Skeletal muscle tissue (tissue), 3 donors: ENCODE measurements at regions not wholly inside any gene's neighbourhood (a gene's known extent, or its start where the extent isn't known, plus 50 kb on each side); places are given as distances from the start of the nearest gene placed in this dataset.

Experiments
- H3K27ac ChIP-seq: one replicate; pipeline ENCODE4 v1.7.0; 2013; ENCODE audit warnings: mild to moderate bottlenecking, low read depth, low read length, inconsistent platforms
- H3K27me3 ChIP-seq, 3 donors: one replicate each; pipeline ENCODE4 v1.7.0; 2013; ENCODE audit warnings: low read length in 3 of 3; ENCODE audit not compliant: control insufficient read depth in 3 of 3, insufficient read depth in 3 of 3
- H3K36me3 ChIP-seq, 3 donors: one replicate each; pipeline ENCODE4 v1.7.0; 2013; ENCODE audit warnings: low read length in 3 of 3; ENCODE audit not compliant: control insufficient read depth in 3 of 3, insufficient read depth in 3 of 3
- H3K4me1 ChIP-seq, 3 donors: one replicate each; pipeline ENCODE4 v1.7.0; 2013; ENCODE audit warnings: low read length in 3 of 3, mild to moderate bottlenecking in 3 of 3; ENCODE audit not compliant: control insufficient read depth in 3 of 3, insufficient read depth in 3 of 3
- H3K4me3 ChIP-seq, 3 donors: one replicate each; pipeline ENCODE4 v1.7.0; 2013; ENCODE audit warnings: low read length in 3 of 3
- H3K9ac ChIP-seq, 3 donors: one replicate each; pipeline ENCODE4 v1.7.0; 2013; ENCODE audit warnings: low read length in 3 of 3, mild to moderate bottlenecking in 3 of 3, moderate library complexity in 2 of 3, low read depth in 1 of 3
- H3K9me3 ChIP-seq, 3 donors: one replicate each; pipeline ENCODE4 v1.7.0; 2013; ENCODE audit warnings: low read length in 3 of 3; ENCODE audit not compliant: control insufficient read depth in 3 of 3
- donor health status: Osteomylitis.

DNA sequence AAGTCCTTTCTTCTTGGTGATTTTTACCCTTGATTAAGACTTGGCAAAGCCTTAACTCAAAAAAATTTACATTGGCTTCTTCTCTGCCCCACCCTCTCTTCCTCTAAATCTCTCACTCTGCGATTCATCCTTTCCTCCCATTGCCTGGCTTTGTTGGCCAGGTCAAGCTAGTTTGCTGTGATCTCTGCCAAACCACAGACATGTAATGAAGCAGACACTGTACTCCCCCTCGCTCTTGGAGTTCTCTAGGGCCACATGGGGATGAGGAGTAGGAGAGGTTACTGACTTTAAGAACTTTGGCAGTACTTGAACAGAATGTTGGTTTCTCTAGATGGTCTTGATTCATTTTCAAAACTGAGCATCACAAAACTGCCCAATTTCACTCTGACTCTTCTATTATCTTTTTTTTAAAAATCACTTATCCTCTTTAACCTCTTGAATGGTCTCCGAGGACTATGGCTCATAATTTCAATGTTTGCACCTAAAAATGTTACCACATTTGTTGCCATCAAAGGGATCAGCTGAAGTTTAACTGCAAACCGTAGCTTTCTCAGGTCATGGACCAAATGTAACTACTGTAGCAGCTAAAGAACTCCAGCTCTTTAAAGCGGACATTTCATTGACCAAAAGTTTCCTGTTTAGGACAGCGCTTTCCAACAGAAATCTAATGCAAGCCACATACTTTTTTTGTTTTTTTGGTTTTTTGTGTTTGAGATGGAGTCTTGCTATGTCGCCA, 62.7 kb upstream of the IPO9 start:
- H3K27ac ChIP-seq, result peak overlapping the region; percentile 12
- H3K9ac ChIP-seq, result no peak overlapping the region
- H3K36me3 ChIP-seq, result no peaks in the 10 kb centered on the region
- no peak overlapping the region for H3K4me3 ChIP-seq
- H3K9me3 ChIP-seq, result peaks cover 0 to under 1% (median 0%) of the 10 kb centered on the region in 3 donors
- H3K4me1 ChIP-seq, result peaks cover 0 to 17% (median 7%) of the 10 kb centered on the region in 3 donors
- H3K27me3 ChIP-seq, result no peaks in the 10 kb centered on the region

DNA sequence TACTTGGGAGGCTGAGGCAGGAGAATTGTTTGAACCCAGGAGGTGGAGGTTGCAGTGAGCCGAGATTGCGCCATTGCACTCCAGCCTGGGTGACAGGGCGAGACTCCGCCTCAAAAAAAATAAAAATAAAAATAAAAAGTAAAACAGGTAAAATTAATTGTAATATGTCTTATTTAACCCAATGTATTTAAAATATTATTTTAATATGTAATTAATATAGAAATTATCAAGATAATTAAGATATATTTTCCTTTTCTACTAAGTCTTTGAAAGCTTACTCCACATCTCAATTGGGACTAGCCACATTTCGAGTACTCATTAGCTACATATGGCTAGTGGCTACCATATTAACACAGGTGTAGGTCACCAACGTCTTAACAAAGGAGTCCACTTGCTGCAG, 61.6 kb upstream of the IPO9 start:
- Histone ChIP-seq H3K27ac (no peak overlapping the region), H3K4me3 (no peak overlapping the region), H3K4me1 (peaks cover 0 to 17% (median 7%) of the 10 kb centered on the region in 3 donors), H3K9me3 (peaks cover 0 to 3% (median 0%) of the 10 kb centered on the region in 3 donors), H3K27me3 (no peaks in the 10 kb centered on the region), H3K36me3 (no peaks in the 10 kb centered on the region), H3K9ac (no peak overlapping the region)

DNA sequence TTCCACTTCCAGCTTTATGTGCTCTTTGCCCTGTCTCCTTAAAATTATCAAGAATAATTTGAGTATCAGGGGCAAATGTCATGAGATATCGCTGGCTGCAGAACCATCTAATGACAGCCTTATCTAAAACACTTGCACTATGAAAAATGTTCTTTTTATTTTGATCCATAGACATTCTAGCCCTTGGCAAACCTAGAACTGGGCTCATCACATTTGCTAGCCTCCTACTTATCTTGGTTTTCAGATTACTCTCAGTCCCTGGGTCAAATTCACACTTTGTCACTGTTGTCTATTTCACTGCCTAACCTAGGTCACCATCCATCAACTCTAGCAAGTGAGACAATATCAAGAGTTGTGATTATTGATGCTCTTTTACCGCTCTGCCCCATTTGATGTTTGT, 59.9 kb upstream of the IPO9 start:
- Histone ChIP-seq H3K27me3 (no peaks in the 10 kb centered on the region), H3K9ac (no peak overlapping the region), H3K9me3 (peaks cover 0 to 3% (median 0%) of the 10 kb centered on the region in 3 donors), H3K4me1 (peaks cover 0 to 14% (median 7%) of the 10 kb centered on the region in 3 donors), H3K4me3 (no peak overlapping the region), H3K36me3 (no peaks in the 10 kb centered on the region), H3K27ac (no peak overlapping the region)

- no peak overlapping the region for H3K9ac ChIP-seq
- H3K27ac ChIP-seq, result no peak overlapping the region
- H3K36me3 ChIP-seq, result no peaks in the 10 kb centered on the region
- H3K4me3 ChIP-seq, result no peak overlapping the region
- H3K9me3 ChIP-seq, result peaks cover 0 to 3% (median 0%) of the 10 kb centered on the region in 3 donors
- peaks cover 0 to 10% (median 4%) of the 10 kb centered on the region in 3 donors for H3K4me1 ChIP-seq
- H3K27me3 ChIP-seq, result no peaks in the 10 kb centered on the region
Observed at GRCh38 chr1:201769966-201770365, 59.0 kb upstream of the IPO9 start.

- Histone ChIP-seq H3K27ac (no peak overlapping the region), H3K4me1 (peaks cover 0 to 5% (median 4%) of the 10 kb centered on the region in 3 donors), H3K36me3 (no peaks in the 10 kb centered on the region), H3K9ac (no peak overlapping the region), H3K27me3 (no peaks in the 10 kb centered on the region), H3K9me3 (peaks cover 0 to 3% (median 0%) of the 10 kb centered on the region in 3 donors), H3K4me3 (no peak overlapping the region)
Observed at GRCh38 chr1:201771466-201771865, 57.5 kb upstream of the IPO9 start.

- H3K36me3 ChIP-seq, result no peaks in the 10 kb centered on the region
- no peak overlapping the region for H3K9ac ChIP-seq
- peaks cover 0 to 4% (median 2%) of the 10 kb centered on the region in 3 donors for H3K4me1 ChIP-seq
- no peak overlapping the region for H3K4me3 ChIP-seq
- peaks cover 0 to 3% (median 0%) of the 10 kb centered on the region in 3 donors for H3K9me3 ChIP-seq
- no peaks in the 10 kb centered on the region for H3K27me3 ChIP-seq
- no peak overlapping the region for H3K27ac ChIP-seq
Observed at GRCh38 chr1:201772178-201772577, 56.8 kb upstream of the IPO9 start.

DNA sequence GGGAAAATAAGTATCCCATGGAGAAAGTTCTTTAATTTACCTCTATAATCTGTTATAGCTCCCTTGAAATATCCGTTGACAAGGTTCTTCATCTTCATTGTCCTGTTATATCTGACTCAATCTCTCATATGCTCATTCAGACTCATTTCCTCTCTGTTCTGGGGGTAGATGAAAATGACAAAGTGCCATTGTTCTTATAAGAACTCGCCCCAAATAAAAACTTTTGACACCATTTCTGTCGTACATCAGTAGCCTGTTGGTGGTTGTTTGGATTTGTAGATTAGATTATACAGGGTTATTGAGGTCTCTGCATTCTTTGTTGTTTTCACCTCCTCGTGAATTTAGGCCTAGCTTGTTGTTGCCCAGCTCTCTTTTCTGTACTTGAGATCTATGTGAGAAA, 55.2 kb upstream of the IPO9 start:
- Histone ChIP-seq H3K9me3 (peaks cover 0 to 3% (median 0%) of the 10 kb centered on the region in 3 donors), H3K4me3 (no peak overlapping the region), H3K27me3 (no peaks in the 10 kb centered on the region), H3K4me1 (peaks cover 0 to 6% (median 4%) of the 10 kb centered on the region in 3 donors), H3K27ac (no peak overlapping the region), H3K36me3 (no peaks in the 10 kb centered on the region), H3K9ac (no peak overlapping the region)

DNA sequence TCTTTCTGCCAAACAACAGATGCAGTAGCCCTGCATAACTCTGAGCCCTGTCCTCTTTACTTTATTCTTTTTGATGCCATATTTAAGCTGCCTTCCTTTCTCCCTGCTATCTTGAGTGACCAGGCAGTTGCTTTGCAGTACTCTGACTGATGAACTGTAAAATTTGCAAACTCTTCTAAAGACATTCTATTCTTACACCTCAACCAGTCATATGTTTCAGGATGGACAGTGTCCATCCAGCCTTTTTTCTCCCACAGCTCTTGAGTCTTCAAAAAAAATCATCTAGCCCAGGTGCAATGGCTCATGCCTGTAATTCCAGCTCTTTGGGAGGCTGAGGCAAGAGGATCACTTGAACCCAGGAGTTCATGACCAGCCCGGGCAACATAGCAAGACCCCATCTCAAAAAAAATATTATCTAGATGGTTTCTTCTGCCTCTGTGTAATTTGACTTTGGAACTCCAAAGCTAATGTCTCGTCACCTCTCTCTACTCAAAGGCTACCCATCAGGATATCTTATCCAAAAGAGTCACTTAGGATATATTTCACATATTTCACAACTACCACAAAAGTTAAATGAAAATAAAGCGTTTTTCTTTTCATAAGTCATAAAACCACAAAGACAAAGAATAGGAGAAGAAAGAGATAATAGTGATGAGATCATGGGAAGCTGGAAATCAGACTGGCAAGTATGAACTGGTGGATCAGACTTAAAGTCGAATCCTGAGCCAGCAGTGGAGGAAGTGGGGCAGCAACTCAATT, 54.6 kb upstream of the IPO9 start:
- no peak overlapping the region for H3K4me3 ChIP-seq
- no peaks in the 10 kb centered on the region for H3K36me3 ChIP-seq
- H3K27ac ChIP-seq, result no peak overlapping the region
- H3K27me3 ChIP-seq, result no peaks in the 10 kb centered on the region
- no peak overlapping the region for H3K9ac ChIP-seq
- peaks cover 0 to 3% (median 0%) of the 10 kb centered on the region in 3 donors for H3K9me3 ChIP-seq
- peaks cover 0 to 6% (median 4%) of the 10 kb centered on the region in 3 donors for H3K4me1 ChIP-seq

DNA sequence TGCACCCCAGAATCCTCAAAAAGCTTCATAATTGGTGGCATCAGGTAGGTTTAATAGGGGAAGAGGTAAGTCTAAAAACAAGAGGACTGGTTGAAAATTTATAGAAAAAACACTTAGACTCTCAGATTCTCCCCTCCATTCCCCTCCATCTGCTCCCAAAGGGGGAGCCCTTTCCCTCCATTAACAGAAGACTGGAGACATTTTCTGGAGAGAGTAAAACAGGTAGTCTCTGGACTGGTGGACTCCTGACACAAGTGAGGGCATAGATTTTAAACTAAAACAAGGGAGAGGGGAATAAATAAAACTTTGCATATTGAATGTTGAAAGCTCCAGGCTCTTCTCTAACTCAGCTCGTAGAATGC, 54.0 kb upstream of the IPO9 start:
- Histone ChIP-seq H3K27ac (no peak overlapping the region), H3K4me1 (peaks cover 0 to 6% (median 2%) of the 10 kb centered on the region in 3 donors), H3K9me3 (peaks cover 0 to 3% (median 0%) of the 10 kb centered on the region in 3 donors), H3K4me3 (no peak overlapping the region), H3K27me3 (no peaks in the 10 kb centered on the region), H3K36me3 (no peaks in the 10 kb centered on the region), H3K9ac (no peak overlapping the region)

DNA sequence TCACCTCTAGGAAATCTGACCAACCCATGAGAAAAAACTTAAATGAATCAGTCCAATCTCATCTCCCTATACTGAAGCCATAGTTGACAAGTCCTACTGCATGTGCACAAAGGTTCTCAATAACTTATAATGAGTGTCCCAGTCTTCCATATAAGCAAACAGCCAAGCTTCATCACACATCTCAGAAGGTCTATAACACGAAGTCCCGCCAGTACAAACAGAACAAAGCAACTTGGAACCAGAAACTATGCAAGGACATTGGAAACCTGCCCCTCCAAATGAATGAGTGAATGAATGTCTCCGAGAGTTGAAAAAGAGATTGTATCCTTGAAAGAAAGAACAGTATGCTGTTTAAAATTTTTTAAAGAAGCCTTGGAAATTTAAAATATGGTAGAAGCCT, 53.6 kb upstream of the IPO9 start:
- Histone ChIP-seq H3K4me1 (peaks cover 0 to 4% (median 0%) of the 10 kb centered on the region in 3 donors), H3K27me3 (no peaks in the 10 kb centered on the region), H3K36me3 (peaks cover 0 to 1% (median 0%) of the 10 kb centered on the region in 3 donors), H3K9me3 (peaks cover 0 to 3% (median 0%) of the 10 kb centered on the region in 3 donors), H3K27ac (no peak overlapping the region), H3K4me3 (no peak overlapping the region), H3K9ac (no peak overlapping the region)
